IMR-90 (cell line): ENCODE measurements at regions not wholly inside any gene's neighbourhood (a gene's known extent, or its start where the extent isn't known, plus 50 kb on each side); places are given as distances from the start of the nearest gene placed in this dataset.

Experiments
- ATAC-seq: fragments of 200-7000 bp; cut with Tn5 transposase; 2 replicates; pipeline ENCODE4 v1.9.1; 2020; ENCODE audit warnings: low read depth, mild to moderate bottlenecking, moderate library complexity
- BruUV-seq: library from RNA; stranded (reverse); fragments of 400-500 nt; replicated peaks from 2 replicates; lab custom pipeline; 2021; lab: Mats Ljungman, UMichigan
- CTCF ChIA-PET: fragments of 300-600 bp; formaldehyde crosslinking; extraction: SDS; loops from one replicate; lab custom pipeline; 2021; ENCODE audit warnings: antibody characterized with exemption; lab: Yijun Ruan, JAX
- POLR2A ChIA-PET: fragments of 300-600 bp; sonication (Branson Sonifier 250); formaldehyde crosslinking; loops from one replicate; lab custom pipeline; 2022; ENCODE audit warnings: antibody characterized with exemption; ENCODE audit not compliant: unreplicated experiment; lab: Charles Lee
- DNase-seq: peaks from one replicate; pipeline ENCODE4 v3.0.0; 2013
- H2AFZ ChIP-seq: replicated peaks from 2 replicates; pipeline ENCODE3; 2013; ENCODE audit warnings: low read length, mild to moderate bottlenecking; ENCODE audit not compliant: poor library complexity
- H2AK5ac ChIP-seq: 2 replicates; pipeline ENCODE4 v1.6.1; 2013; ENCODE audit warnings: low read depth, low read length, inconsistent platforms
- H2AK9ac ChIP-seq: replicated peaks from 2 replicates; pipeline ENCODE3; 2013; ENCODE audit warnings: mild to moderate bottlenecking, low read depth, low read length, moderate library complexity; ENCODE audit not compliant: poor library complexity
- H2BK120ac ChIP-seq: 2 replicates; pipeline ENCODE4 v1.6.1; 2013; ENCODE audit warnings: low read depth, low read length, inconsistent platforms
- H2BK15ac ChIP-seq: 3 replicates; pipeline ENCODE4 v1.6.1; 2013; ENCODE audit warnings: low read depth, low read length, inconsistent platforms
- H2BK20ac ChIP-seq: 2 replicates; pipeline ENCODE4 v1.6.1; 2013; ENCODE audit warnings: low read depth, mild to moderate bottlenecking, inconsistent platforms, low read length, moderate library complexity
- H2BK5ac ChIP-seq: 2 replicates; pipeline ENCODE4 v1.6.1; 2013; ENCODE audit warnings: mild to moderate bottlenecking, low read depth, low read length, inconsistent platforms; ENCODE audit not compliant: poor library complexity, severe bottlenecking
- H3K14ac ChIP-seq: replicated peaks from 2 replicates; pipeline ENCODE4 v1.6.1; 2013; ENCODE audit warnings: low read depth, low read length, inconsistent platforms
- H3K18ac ChIP-seq: 2 replicates; pipeline ENCODE4 v1.6.1; 2013; ENCODE audit warnings: low read depth, low read length, control low read depth
- H3K23ac ChIP-seq: 2 replicates; pipeline ENCODE4 v1.6.1; 2013; ENCODE audit warnings: low read depth, low read length, inconsistent platforms
- H3K27ac ChIP-seq: 2 replicates; pipeline ENCODE4 v1.5.1; 2013; ENCODE audit warnings: mild to moderate bottlenecking, control low read depth, low read length; ENCODE audit not compliant: insufficient read depth
- H3K27me3 ChIP-seq: 2 replicates; pipeline ENCODE4 v1.6.1; 2013; ENCODE audit warnings: low read length; ENCODE audit not compliant: control insufficient read depth, insufficient read depth
- H3K36me3 ChIP-seq: 2 replicates; pipeline ENCODE4 v1.6.1; 2013; ENCODE audit warnings: low read length, mixed read lengths; ENCODE audit not compliant: control insufficient read depth, insufficient read depth
- H3K4ac ChIP-seq: 2 replicates; pipeline ENCODE4 v1.6.1; 2013; ENCODE audit warnings: low read depth, low read length, inconsistent platforms
- H3K4me1 ChIP-seq: 2 replicates; pipeline ENCODE4 v1.6.1; 2013; ENCODE audit warnings: low read length, mixed read lengths; ENCODE audit not compliant: control insufficient read depth, insufficient read depth
- H3K4me2 ChIP-seq: 2 replicates; pipeline ENCODE4 v1.6.1; 2013; ENCODE audit warnings: low read depth, mild to moderate bottlenecking, control low read depth, low read length, moderate library complexity
- H3K4me3 ChIP-seq: 2 replicates; pipeline ENCODE4 v1.5.1; 2013; ENCODE audit warnings: low read depth, mild to moderate bottlenecking, control low read depth, low read length, moderate library complexity; ENCODE audit not compliant: insufficient read depth
- H3K56ac ChIP-seq: 2 replicates; pipeline ENCODE4 v1.6.1; 2013; ENCODE audit warnings: low read length, inconsistent platforms; ENCODE audit not compliant: insufficient read depth; ENCODE audit errors: extremely low read depth
- H3K79me1 ChIP-seq, 2 experiments: 2 replicates each; pipeline ENCODE4 v1.6.1; 2013; ENCODE audit warnings: low read length in 2 of 2, inconsistent platforms in 1 of 2, low read depth in 1 of 2
- H3K9ac ChIP-seq: 2 replicates; pipeline ENCODE4 v1.6.1; 2013; ENCODE audit warnings: low read depth, low read length, control low read depth
- H3K9me1 ChIP-seq: 2 replicates; pipeline ENCODE4 v1.6.1; 2013; ENCODE audit warnings: low read length, inconsistent platforms; ENCODE audit not compliant: insufficient read depth
- H3K9me3 ChIP-seq: 2 replicates; pipeline ENCODE4 v1.6.1; 2013; ENCODE audit warnings: low read length; ENCODE audit not compliant: control insufficient read depth, insufficient read depth
- H4K20me1 ChIP-seq: 2 replicates; pipeline ENCODE4 v1.6.1; 2013; ENCODE audit warnings: low read length, inconsistent platforms; ENCODE audit not compliant: insufficient read depth
- H4K5ac ChIP-seq: 2 replicates; pipeline ENCODE4 v1.6.1; 2013; ENCODE audit warnings: mild to moderate bottlenecking, low read depth, low read length, control low read depth
- H4K8ac ChIP-seq, 2 experiments: 2 replicates each; pipeline ENCODE4 v1.6.1; 2013; ENCODE audit warnings: low read depth in 2 of 2, low read length in 2 of 2, control low read depth in 1 of 2, inconsistent platforms in 1 of 2
- H4K91ac ChIP-seq: 2 replicates; pipeline ENCODE4 v1.6.1; 2013; ENCODE audit warnings: low read depth, low read length, inconsistent platforms; ENCODE audit not compliant: insufficient read depth
- BHLHE40 ChIP-seq: fragments of 150-350 bp; IDR thresholded peaks from 2 replicates; pipeline ENCODE4 v1.6.1; 2016; ENCODE audit warnings: mild to moderate bottlenecking, low read depth, low read length
- CEBPB ChIP-seq: IDR thresholded peaks from 2 replicates; pipeline ENCODE4 v1.6.1; 2012; ENCODE audit warnings: low read depth, low read length, improper control_type of control experiment
- MAFK ChIP-seq: IDR thresholded peaks from 2 replicates; pipeline ENCODE4 v1.6.1; 2012; ENCODE audit warnings: low read depth, low read length, improper control_type of control experiment
- MXI1 ChIP-seq: IDR thresholded peaks from 2 replicates; pipeline ENCODE4 v1.6.1; 2012; ENCODE audit warnings: low read depth, mild to moderate bottlenecking, low read length, moderate library complexity, borderline replicate concordance
- RCOR1 ChIP-seq: IDR thresholded peaks from 2 replicates; pipeline ENCODE4 v1.6.1; 2012; ENCODE audit warnings: mild to moderate bottlenecking, low read length, improper control_type of control experiment; ENCODE audit not compliant: insufficient replicate concordance
- WGBS, 2 experiments: methylation state at CpG; one replicate each; pipeline versions ENCODE4 v1.1.5 to v1.1.7; 2013; ENCODE audit warnings: missing lambda C conversion rate in 2 of 2; ENCODE audit not compliant: insufficient read length in 1 of 2; ENCODE audit errors: extremely low coverage in 2 of 2; 5-methylcytosine and 5-hydroxymethylcytosine counted together
- dilution Hi-C: fragments of 300-500 bp; cut with HindIII; formaldehyde crosslinking; loops from one replicate; pipeline ENCODE4 v1.14.3; 2018; ENCODE audit warnings: low sequenced_read_pairs; ENCODE audit not compliant: unreplicated experiment
- in situ Hi-C: fragments of 300-500 bp; cut with MboI; formaldehyde crosslinking; loops from 3 replicates; pipeline ENCODE4 v1.14.3; 2019; ENCODE audit warnings: low sequenced_read_pairs, inconsistent platforms, mixed read lengths
- intact Hi-C: fragments of 100-400 bp; cut with micrococcal nuclease; formaldehyde crosslinking; loops from 2 replicates; pipeline ENCODE4 v1.10.0; 2022

- no peaks in the 10 kb centered on the region for H3K36me3 ChIP-seq
- H2BK15ac ChIP-seq = no peak overlapping the region
- in situ Hi-C loops = no loop called here
- intact Hi-C loops = no loop called here
- no peaks in the 10 kb centered on the region for H3K27me3 ChIP-seq
- no peak overlapping the region for H3K18ac ChIP-seq
- no CpG with 5 or more reads among the region's 3 CpGs for WGBS, 2 experiments
- H3K56ac ChIP-seq = no peak overlapping the region
- H3K4me1 ChIP-seq = no peaks in the 10 kb centered on the region
- H3K9me3 ChIP-seq = peaks cover 3% of the 10 kb centered on the region
- DNase-seq (no peak), ATAC-seq (no peak)
- H3K9ac ChIP-seq = no peak overlapping the region
- no peaks in the 10 kb centered on the region for H3K79me1 ChIP-seq
- no peak overlapping the region for H2BK120ac ChIP-seq
- H3K4me3 ChIP-seq = no peak overlapping the region
- no peak overlapping the region for H2BK20ac ChIP-seq
- no peak overlapping the region for H3K23ac ChIP-seq
- H4K5ac ChIP-seq = no peak overlapping the region
- H3K14ac ChIP-seq = no peak overlapping the region
- H3K27ac ChIP-seq = no peak overlapping the region
- BruUV-seq = no TSS peak
- no peak overlapping the region for H2AFZ ChIP-seq
- no peaks in the 10 kb centered on the region for H4K20me1 ChIP-seq
- no peak overlapping the region for H3K4ac ChIP-seq
- POLR2A ChIA-PET = no interaction called here
- dilution Hi-C loops = no loop called here
- no peak overlapping the region for H2AK5ac ChIP-seq
- H3K4me2 ChIP-seq = no peak overlapping the region
- H2BK5ac ChIP-seq = no peak overlapping the region
- no peak overlapping the region for H4K8ac ChIP-seq
- CTCF ChIA-PET = no interaction called here
- no peak overlapping the region for H4K91ac ChIP-seq
- no peak for TF ChIP-seq MAFK
- no peak for TF ChIP-seq CEBPB
- no peak for TF ChIP-seq BHLHE40
- no peak for TF ChIP-seq MXI1
- TF ChIP-seq RCOR1 = no peak
- no peak overlapping the region for H2AK9ac ChIP-seq
- H3K9me1 ChIP-seq = no peaks in the 10 kb centered on the region
These were observed 660.5 kb upstream of the PCDH10 start for GRCh38 chr4:132488555-132488954.
